Bronchial epithelial cell (primary cell): ENCODE measurements at regions not wholly inside any gene's neighbourhood (a gene's known extent, or its start where the extent isn't known, plus 50 kb on each side); places are given as distances from the start of the nearest gene placed in this dataset.
"Not testable (repeated sequence)": the region's sequence is repeated elsewhere in the genome, so short reads cannot be mapped to it uniquely, and the experiment has no call there.

ENCODE experiments used
- DNase-seq: peaks from one replicate; pipeline ENCODE4 v3.0.0-alpha.2; 2010; ENCODE audit warnings: low read depth
- FAIRE-seq: peaks from 2 replicates; lab custom pipeline; 2011; peaks lifted over from hg19 to GRCh38; lab: Jason Lieb, UNC
- H3K27me3 ChIP-seq: 2 replicates; pipeline ENCODE4 v1.5.1; 2011; ENCODE audit warnings: low read length; ENCODE audit not compliant: control insufficient read depth, insufficient read depth
- H3K36me3 ChIP-seq: 2 replicates; pipeline ENCODE4 v1.5.1; 2011; ENCODE audit warnings: low read length; ENCODE audit not compliant: control insufficient read depth, insufficient read depth
- H3K4me3 ChIP-seq: 2 replicates; pipeline ENCODE4 v1.5.1; 2011; ENCODE audit warnings: mild to moderate bottlenecking, low read depth, low read length, control low read depth
- CTCF ChIP-seq: IDR thresholded peaks from 2 replicates; pipeline ENCODE4 v1.5.1; 2011; ENCODE audit warnings: mild to moderate bottlenecking, moderate library complexity, low read length, control low read depth, inconsistent platforms; ENCODE audit not compliant: insufficient read depth, severe bottlenecking

DNA sequence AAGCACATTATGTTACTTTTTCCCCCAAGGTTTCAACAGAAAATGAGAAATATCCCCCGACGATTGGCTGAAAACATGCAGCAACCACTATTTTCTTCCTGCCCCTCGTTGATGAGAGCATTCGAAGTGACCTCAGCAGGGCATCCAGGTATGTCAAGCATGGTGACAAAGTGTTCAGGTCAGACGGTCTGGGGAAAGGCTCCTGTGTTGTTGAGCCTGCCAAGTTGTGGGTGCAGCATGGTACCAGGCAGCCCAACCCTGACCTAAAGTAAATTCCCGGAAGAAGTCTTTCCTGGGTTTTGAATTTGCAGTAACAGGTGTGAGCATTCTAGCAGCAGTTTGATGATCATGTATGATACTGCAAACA is 51.7 kb upstream of the SEC14L1 start:
- FAIRE-seq: no peak
- no peak for DNase-seq
- H3K27me3 ChIP-seq: no peaks in the 10 kb centered on the region
- peak overlapping the region; percentile 73 for H3K4me3 ChIP-seq
- TF ChIP-seq CTCF: no peak
- H3K36me3 ChIP-seq: peaks cover 16% of the 10 kb centered on the region

GRCh38 chr17:77089949-77090348 is 50.8 kb upstream of the SEC14L1 start:
- not testable (repeated sequence) for DNase-seq, H3K27me3 ChIP-seq, FAIRE-seq, H3K4me3 ChIP-seq
- H3K36me3 ChIP-seq: peaks cover 18% of the 10 kb centered on the region

- no peak for FAIRE-seq
- no peak for DNase-seq
- TF ChIP-seq CTCF: no peak
- H3K36me3 ChIP-seq: peaks cover 18% of the 10 kb centered on the region
- H3K4me3 ChIP-seq: no peak overlapping the region
- no peaks in the 10 kb centered on the region for H3K27me3 ChIP-seq
Observed at GRCh38 chr17:77090476-77090875, 50.3 kb upstream of the SEC14L1 start.
